NCI-H2196 (cell line): ENCODE measurements at regions not wholly inside any gene's neighbourhood (a gene's known extent, or its start where the extent isn't known, plus 50 kb on each side); places are given as distances from the start of the nearest gene placed in this dataset.
"Not testable (repeated sequence)": the region's sequence is repeated elsewhere in the genome, so short reads cannot be mapped to it uniquely, and the experiment has no call there.

Experiments
- DNase-seq: peaks from one replicate; lab custom pipeline; 2025; ENCODE audit not compliant: unreplicated experiment; lab: John Stamatoyannopoulos, UW

GRCh38 chr10:126722726-126723125, 52.2 kb upstream of the C10orf90 start:
- DNase-seq = no peak

- DNase-seq = no peak
Observed at GRCh38 chr10:126723226-126723625, 52.7 kb upstream of the C10orf90 start.

GRCh38 chr10:126729314-126729870, 58.9 kb upstream of the C10orf90 start:
- DNase-seq = no peak

DNA sequence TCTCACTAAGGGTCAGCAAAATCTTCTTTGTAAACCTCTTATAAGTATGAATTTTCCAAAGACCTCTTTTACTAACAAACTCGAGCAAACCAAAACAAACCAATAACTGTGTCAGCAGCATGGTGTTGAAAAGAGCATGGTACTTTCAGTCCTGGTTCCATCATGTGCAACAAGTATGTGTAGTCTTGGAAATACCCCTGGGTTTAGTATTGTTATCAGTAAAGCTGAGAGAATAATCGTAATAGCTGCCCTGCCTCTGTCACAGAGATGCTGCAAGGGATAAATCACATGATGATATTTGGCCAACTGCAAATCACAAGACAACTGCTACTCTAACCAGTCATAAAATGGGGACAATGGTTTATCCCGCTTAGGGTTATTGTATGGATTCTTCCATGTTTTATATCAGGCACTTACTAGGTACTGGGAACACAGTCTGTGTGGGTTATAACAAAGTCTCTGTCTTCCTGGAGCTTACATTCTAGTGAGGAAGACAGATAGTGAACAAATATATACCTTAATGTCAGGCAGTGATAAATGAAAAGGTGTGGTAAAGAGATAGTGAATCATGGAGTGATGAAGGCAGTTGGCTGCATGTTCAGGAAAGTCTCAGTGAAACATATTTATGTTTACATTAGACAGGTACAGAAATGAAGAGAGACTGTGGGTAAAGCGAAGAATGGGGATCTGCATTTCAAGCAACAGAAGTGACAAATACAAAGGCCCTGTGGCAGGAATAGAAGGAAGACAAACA, 60.5 kb upstream of the C10orf90 start:
- no peak for DNase-seq

- DNase-seq = no peak
Observed at GRCh38 chr10:126731610-126731990, 61.1 kb upstream of the C10orf90 start.

- DNase-seq = no peak
Observed at GRCh38 chr10:126732308-126732707, 61.8 kb upstream of the C10orf90 start.

DNA sequence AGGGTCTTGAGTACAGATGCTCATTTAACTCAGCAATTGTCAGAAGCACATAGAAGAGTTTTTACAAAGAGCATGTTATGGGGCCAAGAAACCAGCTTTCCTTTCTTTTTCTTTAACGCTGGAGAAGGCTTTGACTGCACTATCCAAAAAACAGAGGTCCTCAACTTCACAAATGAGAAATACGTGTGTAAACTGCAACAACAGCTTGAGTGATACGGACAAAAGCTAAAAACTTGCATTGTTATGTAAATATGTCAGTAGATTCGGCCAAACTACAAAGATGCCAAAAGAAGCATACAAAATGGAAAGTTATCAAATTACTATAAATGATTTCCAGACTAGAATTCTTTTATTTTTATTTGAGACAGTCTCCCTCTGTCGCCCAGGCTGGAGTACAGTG, 62.4 kb upstream of the C10orf90 start:
- no peak for DNase-seq

DNA sequence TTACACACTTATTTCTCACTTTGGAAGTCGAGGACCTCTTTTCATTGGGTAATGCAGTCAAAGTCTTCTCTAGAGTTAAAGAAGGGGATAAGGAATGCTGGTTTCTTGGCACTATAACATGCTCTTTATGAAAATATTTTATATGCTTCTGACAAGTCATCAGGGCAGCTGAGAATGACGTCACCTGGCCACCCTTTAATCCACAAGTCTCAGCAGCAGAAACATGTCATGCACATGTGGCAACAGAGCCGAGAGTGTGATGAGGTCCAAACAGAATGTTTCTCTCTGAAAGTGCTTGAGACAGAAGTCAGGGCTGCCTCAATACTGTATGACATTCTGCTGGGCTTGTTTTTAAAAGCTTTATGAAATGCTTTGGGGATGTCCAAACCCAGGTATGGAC, 63.5 kb upstream of the C10orf90 start:
- no peak for DNase-seq

DNA sequence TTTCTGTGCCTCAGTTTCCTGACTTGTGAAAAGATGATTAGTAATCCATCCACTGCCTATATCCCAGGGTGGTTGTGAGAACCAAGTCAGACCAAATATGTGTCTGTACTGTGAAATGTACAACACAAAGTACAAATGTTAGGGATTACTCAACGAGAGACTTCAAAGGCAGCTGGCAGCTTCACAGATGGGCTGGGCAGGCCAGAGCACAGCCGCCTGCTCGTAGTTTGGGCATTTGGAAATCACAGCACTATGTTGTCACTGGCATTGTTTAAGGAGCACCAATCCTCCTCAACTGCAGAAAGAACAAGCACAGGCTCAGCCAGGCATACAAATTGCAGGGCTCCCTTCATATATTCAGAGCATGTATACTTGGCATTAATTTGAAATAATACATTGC, 64.5 kb upstream of the C10orf90 start:
- DNase-seq = no peak

GRCh38 chr10:126736142-126736541, 65.6 kb upstream of the C10orf90 start:
- no peak for DNase-seq

DNA sequence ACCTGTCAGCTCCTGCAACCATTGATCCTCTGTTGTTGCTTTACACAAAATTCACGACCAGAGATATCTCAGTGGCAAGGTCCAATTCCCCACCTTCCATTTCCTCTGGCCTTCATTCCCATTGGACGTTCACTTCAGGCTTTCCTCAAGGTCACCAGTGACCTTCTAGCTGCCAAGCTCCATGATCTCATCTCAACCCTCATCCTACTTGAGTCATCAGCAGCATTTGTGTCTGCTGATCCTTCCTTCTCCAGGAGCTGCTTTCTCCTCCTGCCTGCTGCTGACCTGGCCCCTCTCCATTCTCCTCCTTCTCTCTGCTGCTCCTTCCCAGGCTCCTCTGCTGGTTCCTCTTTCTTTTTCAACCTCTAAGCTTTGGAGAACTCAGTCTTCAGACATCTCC, 66.2 kb upstream of the C10orf90 start:
- no peak for DNase-seq

DNA sequence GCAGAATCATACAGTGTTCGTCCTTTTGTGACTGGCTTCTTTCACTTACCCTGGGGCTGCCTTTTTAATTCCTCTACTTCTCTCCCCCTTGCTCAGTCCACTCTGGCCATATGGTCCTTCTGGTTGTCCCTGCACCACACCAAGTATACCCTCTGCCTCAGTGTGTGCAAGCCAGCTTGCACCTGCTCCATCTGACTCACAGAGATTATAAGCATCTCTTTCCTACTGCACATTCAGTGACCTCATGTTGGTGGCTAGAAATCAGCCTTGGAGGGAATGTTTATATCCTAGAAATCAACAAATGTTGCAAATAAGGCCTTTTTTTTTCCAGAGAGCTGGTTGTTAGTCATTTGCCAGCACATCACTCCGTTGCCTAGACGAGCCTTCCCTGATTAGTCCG, 67.5 kb upstream of the C10orf90 start:
- DNase-seq = no peak

DNA sequence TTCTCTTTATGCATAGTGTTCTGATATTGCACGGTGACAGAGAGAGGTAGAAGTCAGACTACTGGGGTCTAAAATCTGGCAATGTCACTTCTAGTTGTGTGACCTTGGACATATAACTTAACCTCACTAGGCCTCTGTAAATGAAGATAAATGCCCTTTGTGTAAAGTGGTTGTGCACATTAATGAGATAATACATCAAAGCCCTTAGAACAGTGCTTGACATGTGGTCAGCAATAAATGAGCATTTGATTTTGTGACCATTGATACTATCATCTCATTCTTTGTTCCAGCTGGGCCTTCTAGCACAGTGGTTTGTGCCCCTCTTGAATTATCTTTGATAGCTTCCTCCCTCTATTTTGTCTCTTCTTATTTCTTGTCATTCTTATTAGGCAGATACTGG, 74.1 kb upstream of the C10orf90 start:
- DNase-seq = no peak

GRCh38 chr10:126749015-126749655, 78.6 kb upstream of the C10orf90 start:
- DNase-seq = peak; percentile 47

GRCh38 chr10:126754966-126755365, 84.5 kb upstream of the C10orf90 start:
- no peak for DNase-seq

DNA sequence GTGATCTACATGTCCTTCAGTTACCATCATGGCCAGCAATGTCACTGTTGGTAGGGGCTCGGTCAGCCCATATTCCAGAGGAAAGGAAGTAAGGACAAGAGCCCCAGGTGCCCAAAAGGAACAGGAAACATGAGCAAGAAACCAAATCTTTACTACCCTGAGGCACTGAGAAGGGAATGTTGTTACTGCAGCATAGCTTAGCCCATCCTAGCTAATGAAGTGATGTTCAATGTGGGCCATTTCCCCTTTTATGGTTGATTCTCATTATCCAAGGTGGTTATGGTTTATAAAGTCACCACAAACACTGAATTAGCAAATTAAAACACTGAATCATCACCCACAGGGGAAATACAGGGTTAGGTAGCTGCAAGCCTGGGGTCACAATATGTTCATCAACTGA, 88.4 kb upstream of the C10orf90 start:
- DNase-seq = no peak

DNA sequence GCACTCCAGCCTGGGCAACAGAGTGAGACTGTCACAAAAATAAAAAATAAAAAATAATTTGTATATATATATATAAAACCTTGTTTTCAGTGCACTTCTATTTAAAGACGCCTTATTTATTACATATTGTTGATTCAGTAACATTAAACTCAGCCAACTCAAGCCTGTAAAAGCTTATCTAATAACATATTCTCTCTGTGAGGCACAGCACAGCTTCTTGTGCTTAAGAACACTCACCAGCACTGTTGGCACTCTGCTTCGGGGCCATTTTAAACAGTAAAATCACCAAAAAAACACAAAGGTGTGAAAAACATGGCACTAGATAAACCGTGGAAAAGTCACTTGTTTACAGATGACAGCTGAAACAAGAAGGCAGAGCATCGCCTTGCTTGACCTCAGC, 89.0 kb upstream of the C10orf90 start:
- no peak for DNase-seq

GRCh38 chr10:126766646-126767045, 96.2 kb upstream of the C10orf90 start:
- not testable (repeated sequence) for DNase-seq

- no peak for DNase-seq
Observed at GRCh38 chr10:126770809-126771208, 100.3 kb upstream of the C10orf90 start.

DNA sequence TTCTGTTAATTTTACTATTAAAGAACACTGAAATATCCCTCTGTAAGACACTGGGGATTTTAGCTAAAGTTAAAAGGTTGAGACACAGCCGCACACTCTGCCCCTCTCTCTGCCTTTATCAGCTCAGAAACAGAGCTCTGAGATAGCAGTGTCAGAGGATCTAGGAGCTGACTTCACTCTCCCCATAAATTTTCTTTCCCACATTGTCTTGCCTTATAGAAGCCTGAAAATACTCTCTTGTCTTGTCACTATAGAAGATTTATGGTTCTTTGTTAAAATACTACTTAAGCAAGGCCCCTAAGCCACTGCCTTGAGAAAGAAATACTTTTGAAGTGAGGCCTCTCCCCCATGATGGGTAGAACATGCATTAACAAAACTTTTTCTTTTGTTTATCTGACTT, 105.7 kb upstream of the C10orf90 start:
- DNase-seq = no peak

DNA sequence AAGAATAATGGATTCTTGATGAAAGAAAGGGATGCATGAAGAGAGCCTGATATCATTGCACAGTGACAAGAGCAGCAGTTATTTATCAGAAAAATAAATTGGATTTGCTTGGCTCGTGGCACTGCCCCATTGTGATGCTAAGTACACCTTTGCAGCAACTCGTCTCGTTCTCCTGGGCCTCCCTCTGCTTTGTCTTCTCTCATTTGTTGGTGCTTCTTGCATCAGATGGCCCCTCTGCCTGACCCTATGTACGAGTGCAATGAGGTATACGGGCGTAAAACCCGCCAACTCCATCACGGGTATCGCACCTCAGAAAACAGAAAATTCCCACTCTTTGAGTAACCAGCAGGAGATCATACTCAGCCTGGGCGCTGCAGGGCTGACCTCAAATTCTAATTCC, 107.2 kb upstream of the C10orf90 start:
- DNase-seq = no peak

GRCh38 chr10:126781450-126782216, 111.1 kb upstream of the C10orf90 start:
- DNase-seq = no peak
